ENCODE measurements at regions not wholly inside any gene's neighbourhood (a gene's known extent, or its start where the extent isn't known, plus 50 kb on each side); places are given as distances from the start of the nearest gene placed in this dataset.

- no peak for TF ChIP-seq POLR2A (IDR thresholded peaks at IDR 0.05; ENCODE audit: low read length)
- TF ChIP-seq CTCF (IDR thresholded peaks at IDR 0.05), result no peak
- no peak for TF ChIP-seq RAD21 (conservative IDR thresholded peaks at IDR 0.05 in 1 of 2, IDR thresholded peaks at IDR 0.05 in 1 of 2)
These were observed 77.2 kb downstream of the NEUROD6 start for GRCh38 chr7:31263338-31263737.

All from A549 (cell line).